Thyroid gland (tissue), 4 donors: ENCODE measurements at regions not wholly inside any gene's neighbourhood (a gene's known extent, or its start where the extent isn't known, plus 50 kb on each side); places are given as distances from the start of the nearest gene placed in this dataset.

Source experiments
- CTCF ChIP-seq, 6 experiments: fragments of 200-600 bp in 3 of 6; fragments of 450-650 bp in 3 of 6; sonication (generic) in 3 of 6; IDR thresholded peaks; one replicate each; pipeline ENCODE4 v1.5.1; 2016 to 2019; ENCODE audit warnings: antibody characterized with exemption in 6 of 6, mild to moderate bottlenecking in 2 of 6, inconsistent platforms in 1 of 6, moderate library complexity in 1 of 6
- POLR2A ChIP-seq, 2 donors: fragments of 450-650 bp; IDR thresholded peaks; one replicate each; pipeline ENCODE4 v1.6.1; 2017; ENCODE audit warnings: antibody characterized with exemption in 2 of 2, mild to moderate bottlenecking in 2 of 2, moderate library complexity in 1 of 2

GRCh38 chr6:112979830-112980229 is 632.7 kb downstream of the RFPL4B start:
- TF ChIP-seq CTCF (IDR thresholded peaks at IDR 0.05) = no peak
- no peak for TF ChIP-seq POLR2A (IDR thresholded peaks at IDR 0.05)
